ENCODE measurements at regions not wholly inside any gene's neighbourhood (a gene's known extent, or its start where the extent isn't known, plus 50 kb on each side); places are given as distances from the start of the nearest gene placed in this dataset.
A peak's percentile ranks its signal among the peaks of the same experiment; 100 is the strongest.

DNA sequence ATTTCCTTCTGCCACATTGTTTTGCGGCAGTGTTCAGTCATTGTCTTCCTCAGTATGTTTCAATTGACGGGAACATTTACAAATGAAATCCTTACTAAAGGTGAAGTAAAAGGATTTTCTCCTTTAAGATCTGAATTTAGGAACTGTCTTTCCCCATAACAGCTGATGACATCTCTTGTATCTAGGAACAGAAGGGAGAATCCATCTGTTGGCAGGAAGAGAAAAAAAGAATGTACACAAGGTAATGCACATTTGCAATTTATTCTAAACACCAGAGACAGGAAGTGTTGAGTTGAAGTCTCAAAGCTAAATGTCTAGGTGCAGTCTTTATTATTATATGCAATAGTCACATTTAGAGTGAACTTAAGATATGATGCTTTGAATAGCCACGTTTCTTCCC lies 334.5 kb downstream of the HDGFL1 start:
- Histone ChIP-seq H3K79me2 (no peaks in the 10 kb centered on the region), H3K36me3 (replicated peaks; ENCODE audit: insufficient read depth, low read depth) (no peaks in the 10 kb centered on the region), H3K4me3 (no peak overlapping the region), H3K4me1 (ENCODE audit: insufficient read depth) (peaks cover 16% of the 10 kb centered on the region), H3K4me2 (no peak overlapping the region), H3K27ac (no peak overlapping the region), H3K9me2 (replicated peaks; ENCODE audit: insufficient read depth) (no peaks in the 10 kb centered on the region), H3K27me3 (no peaks in the 10 kb centered on the region), H2AFZ (no peak overlapping the region), H4K20me1 (ENCODE audit: insufficient read depth, poor library complexity, severe bottlenecking) (no peaks in the 10 kb centered on the region), H3K9me3 (ENCODE audit: low read depth) (no peaks in the 10 kb centered on the region)
- no peak for TF ChIP-seq EZH2 (IDR thresholded peaks at IDR 0.05; ENCODE audit: borderline replicate concordance)
- TF ChIP-seq, protein P1, sequence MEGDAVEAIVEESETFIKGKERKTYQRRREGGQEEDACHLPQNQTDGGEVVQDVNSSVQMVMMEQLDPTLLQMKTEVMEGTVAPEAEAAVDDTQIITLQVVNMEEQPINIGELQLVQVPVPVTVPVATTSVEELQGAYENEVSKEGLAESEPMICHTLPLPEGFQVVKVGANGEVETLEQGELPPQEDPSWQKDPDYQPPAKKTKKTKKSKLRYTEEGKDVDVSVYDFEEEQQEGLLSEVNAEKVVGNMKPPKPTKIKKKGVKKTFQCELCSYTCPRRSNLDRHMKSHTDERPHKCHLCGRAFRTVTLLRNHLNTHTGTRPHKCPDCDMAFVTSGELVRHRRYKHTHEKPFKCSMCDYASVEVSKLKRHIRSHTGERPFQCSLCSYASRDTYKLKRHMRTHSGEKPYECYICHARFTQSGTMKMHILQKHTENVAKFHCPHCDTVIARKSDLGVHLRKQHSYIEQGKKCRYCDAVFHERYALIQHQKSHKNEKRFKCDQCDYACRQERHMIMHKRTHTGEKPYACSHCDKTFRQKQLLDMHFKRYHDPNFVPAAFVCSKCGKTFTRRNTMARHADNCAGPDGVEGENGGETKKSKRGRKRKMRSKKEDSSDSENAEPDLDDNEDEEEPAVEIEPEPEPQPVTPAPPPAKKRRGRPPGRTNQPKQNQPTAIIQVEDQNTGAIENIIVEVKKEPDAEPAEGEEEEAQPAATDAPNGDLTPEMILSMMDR (IDR thresholded peaks at IDR 0.05; ENCODE audit: poor library complexity), result no peak
- no peak for TF ChIP-seq EZH2phosphoT487 (IDR thresholded peaks at IDR 0.05; ENCODE audit: low read depth, severe bottlenecking, unreplicated experiment)
- WGBS (ENCODE audit: low lambda C conversion rate, missing lambda C conversion rate), result 86% methylated on average over 3 of the region's 3 CpGs
- DNase-seq (ENCODE audit: low spot score), result no peak

DNA sequence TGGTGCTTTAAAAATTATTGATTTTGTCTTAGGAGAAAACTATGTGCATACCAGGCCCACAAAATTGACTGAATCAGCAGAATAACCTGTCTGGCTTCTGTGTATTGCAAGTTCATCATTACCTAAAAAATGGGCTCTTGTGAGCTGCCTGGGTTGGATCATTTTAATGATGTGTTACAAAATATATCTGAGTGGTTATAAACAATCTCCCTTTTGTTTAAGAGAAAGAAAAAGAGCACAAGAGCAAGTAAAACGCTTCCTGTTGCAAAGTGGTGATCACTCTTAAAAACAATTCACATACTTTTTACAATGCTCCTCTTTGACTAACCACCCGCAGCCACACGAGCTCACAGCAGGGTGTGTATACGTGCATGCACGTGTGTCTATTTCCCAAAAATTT lies 335.1 kb downstream of the HDGFL1 start:
- H3K4me2 ChIP-seq, result no peak overlapping the region
- DNase-seq (ENCODE audit: low spot score), result no peak
- no peak for TF ChIP-seq EZH2 (IDR thresholded peaks at IDR 0.05; ENCODE audit: borderline replicate concordance)
- TF ChIP-seq EZH2phosphoT487 (IDR thresholded peaks at IDR 0.05; ENCODE audit: low read depth, severe bottlenecking, unreplicated experiment), result no peak
- TF ChIP-seq, protein P1 (IDR thresholded peaks at IDR 0.05; ENCODE audit: poor library complexity), result no peak
- no peak overlapping the region for H2AFZ ChIP-seq
- H4K20me1 ChIP-seq (ENCODE audit: insufficient read depth, poor library complexity, severe bottlenecking), result no peaks in the 10 kb centered on the region
- no peaks in the 10 kb centered on the region for H3K36me3 ChIP-seq (replicated peaks; ENCODE audit: insufficient read depth, low read depth)
- no peak overlapping the region for H3K27ac ChIP-seq
- H3K4me1 ChIP-seq (ENCODE audit: insufficient read depth), result peaks cover 16% of the 10 kb centered on the region
- H3K9me2 ChIP-seq (replicated peaks; ENCODE audit: insufficient read depth), result no peaks in the 10 kb centered on the region
- no peaks in the 10 kb centered on the region for H3K27me3 ChIP-seq
- H3K79me2 ChIP-seq, result no peaks in the 10 kb centered on the region
- no peak overlapping the region for H3K4me3 ChIP-seq
- no peaks in the 10 kb centered on the region for H3K9me3 ChIP-seq (ENCODE audit: low read depth)
- 56% methylated on average over 5 of the region's 5 CpGs for WGBS (ENCODE audit: low lambda C conversion rate, missing lambda C conversion rate)

- WGBS (ENCODE audit: low lambda C conversion rate, missing lambda C conversion rate), result 57% methylated on average over 3 of the region's 3 CpGs
- Histone ChIP-seq H2AFZ (peak overlapping the region; percentile 2), H3K27ac (no peak overlapping the region)
Observed at GRCh38 chr6:22906091-22906549, 336.8 kb downstream of the HDGFL1 start.

More at GRCh38 chr6:22906091-22906549, 336.8 kb downstream of the HDGFL1 start:
- Histone ChIP-seq H3K9me2 (replicated peaks; ENCODE audit: insufficient read depth) (no peaks in the 10 kb centered on the region), H3K27me3 (no peaks in the 10 kb centered on the region), H4K20me1 (ENCODE audit: insufficient read depth, poor library complexity, severe bottlenecking) (no peaks in the 10 kb centered on the region), H3K4me3 (no peak overlapping the region), H3K9me3 (ENCODE audit: low read depth) (no peaks in the 10 kb centered on the region), H3K4me2 (peak overlapping the region; percentile 12), H3K36me3 (replicated peaks; ENCODE audit: insufficient read depth, low read depth) (no peaks in the 10 kb centered on the region), H3K79me2 (no peaks in the 10 kb centered on the region), H3K4me1 (ENCODE audit: insufficient read depth) (peaks cover 16% of the 10 kb centered on the region)
- DNase-seq (ENCODE audit: low spot score), result peak; percentile 44
- TF ChIP-seq EZH2 (IDR thresholded peaks at IDR 0.05; ENCODE audit: borderline replicate concordance) (no peak), EZH2phosphoT487 (IDR thresholded peaks at IDR 0.05; ENCODE audit: low read depth, severe bottlenecking, unreplicated experiment) (no peak)
- TF ChIP-seq, protein P1 (IDR thresholded peaks at IDR 0.05; ENCODE audit: poor library complexity), result peak; percentile 43
